Endothelial cell of umbilical vein (primary cell): ENCODE measurements at regions not wholly inside any gene's neighbourhood (a gene's known extent, or its start where the extent isn't known, plus 50 kb on each side); places are given as distances from the start of the nearest gene placed in this dataset.

ENCODE experiments used
- BruUV-seq: library from RNA; stranded (reverse); fragments of 400-500 nt; replicated peaks from 2 replicates; lab custom pipeline; 2021; lab: Mats Ljungman, UMichigan
- CTCF ChIA-PET: fragments of 300-600, 350-600 bp; sonication (Branson Sonifier 250); formaldehyde crosslinking; loops from one replicate; lab custom pipeline; 2021; ENCODE audit warnings: antibody characterized with exemption, inconsistent platforms; lab: Charles Lee
- POLR2A ChIA-PET: fragments of 300-600, 350-600 bp; sonication (Branson Sonifier 250); formaldehyde crosslinking; loops from one replicate; lab custom pipeline; 2021; ENCODE audit warnings: antibody characterized with exemption, inconsistent platforms; lab: Charles Lee
- DNase-seq: peaks from one replicate; pipeline ENCODE4 v3.0.0-alpha.2; 2011; ENCODE audit warnings: low read depth, low spot score
- FAIRE-seq: peaks from 2 replicates; lab custom pipeline; 2011; peaks lifted over from hg19 to GRCh38; lab: Jason Lieb, UNC
- H2AFZ ChIP-seq: 2 replicates; pipeline ENCODE4 v1.6.0; 2012; ENCODE audit warnings: low read depth, low read length, control low read depth, inconsistent platforms
- H3K27ac ChIP-seq: 2 replicates; pipeline ENCODE4 v1.5.1; 2011; ENCODE audit warnings: low read depth, mild to moderate bottlenecking, control low read depth, low read length, moderate library complexity; ENCODE audit not compliant: insufficient read depth
- H3K27me3 ChIP-seq, 2 experiments: 2 replicates each; pipeline versions ENCODE4 v1.6.0 to v1.6.1; 2011; ENCODE audit warnings: low read length in 2 of 2, mixed read lengths in 1 of 2; ENCODE audit not compliant: control insufficient read depth in 2 of 2, insufficient read depth in 2 of 2
- H3K36me3 ChIP-seq, 2 experiments: 2 replicates in 1 of 2; 3 replicates in 1 of 2; pipeline ENCODE4 v1.5.1; 2011; ENCODE audit warnings: low read length in 2 of 2, mild to moderate bottlenecking in 1 of 2, moderate library complexity in 1 of 2; ENCODE audit not compliant: control insufficient read depth in 2 of 2, insufficient read depth in 2 of 2; ENCODE audit errors: extremely low read depth in 1 of 2
- H3K4me1 ChIP-seq: 3 replicates; pipeline ENCODE4 v1.5.1; 2011; ENCODE audit warnings: mild to moderate bottlenecking, low read length; ENCODE audit not compliant: control insufficient read depth, insufficient read depth; ENCODE audit errors: extremely low read depth
- H3K4me2 ChIP-seq: 2 replicates; pipeline ENCODE4 v1.6.1; 2011; ENCODE audit warnings: low read length, control low read depth, mixed read lengths; ENCODE audit not compliant: insufficient read depth
- H3K4me3 ChIP-seq, 3 experiments: fragments of 200-600 bp in 1 of 3; sonication (generic), shearing (Covaris generic) in 1 of 3; replicated peaks in 1 of 3; 2 replicates each; pipeline ENCODE4 v1.5.1; 2011 to 2016; ENCODE audit warnings: control low read depth in 3 of 3, low read length in 3 of 3, mild to moderate bottlenecking in 2 of 3, inconsistent platforms in 1 of 3, low read depth in 1 of 3, moderate library complexity in 1 of 3; ENCODE audit not compliant: insufficient read depth in 1 of 3
- H3K79me2 ChIP-seq: 2 replicates; pipeline ENCODE4 v1.6.0; 2012; ENCODE audit warnings: low read length, inconsistent platforms; ENCODE audit not compliant: control insufficient read depth, insufficient read depth
- H3K9ac ChIP-seq: replicated peaks from 2 replicates; pipeline ENCODE3; 2011; ENCODE audit warnings: low read length, control low read depth; ENCODE audit not compliant: insufficient read depth; ENCODE audit errors: extremely low read depth
- H3K9me1 ChIP-seq: replicated peaks from 3 replicates; pipeline ENCODE4 v1.6.0; 2011; ENCODE audit warnings: mild to moderate bottlenecking, low read length; ENCODE audit not compliant: control insufficient read depth, insufficient read depth; ENCODE audit errors: extremely low read depth
- H3K9me3 ChIP-seq: replicated peaks from 2 replicates; pipeline ENCODE4 v1.5.1; 2012; ENCODE audit warnings: low read length, inconsistent platforms; ENCODE audit not compliant: control insufficient read depth, insufficient read depth
- H4K20me1 ChIP-seq: replicated peaks from 2 replicates; pipeline ENCODE3; 2011; ENCODE audit warnings: mild to moderate bottlenecking, low read length; ENCODE audit not compliant: control insufficient read depth, insufficient read depth; ENCODE audit errors: extremely low read depth
- CTCF ChIP-seq, 2 donors: IDR thresholded peaks; 1 replicate in 1 of 2; 2 replicates in 1 of 2; pipeline ENCODE4 v1.5.1; 2011; ENCODE audit warnings: low read length in 2 of 2, mild to moderate bottlenecking in 2 of 2, moderate library complexity in 2 of 2, control low read depth in 1 of 2, inconsistent platforms in 1 of 2, low read depth in 1 of 2; ENCODE audit not compliant: insufficient read depth in 1 of 2; ENCODE audit errors: extremely low read depth in 1 of 2
- EZH2 ChIP-seq: IDR thresholded peaks from 2 replicates; pipeline ENCODE4 v1.6.1; 2012; ENCODE audit warnings: borderline replicate concordance, low read depth, mild to moderate bottlenecking, moderate library complexity, low read length, inconsistent platforms; ENCODE audit not compliant: severe bottlenecking
- FOS ChIP-seq: IDR thresholded peaks from 2 replicates; pipeline ENCODE4 v1.6.1; 2011; ENCODE audit warnings: mild to moderate bottlenecking, low read length, moderate library complexity, borderline replicate concordance; ENCODE audit not compliant: insufficient read depth
- GATA2 ChIP-seq: IDR thresholded peaks from 2 replicates; pipeline ENCODE4 v1.7.0; 2011; ENCODE audit warnings: low read depth, mild to moderate bottlenecking, moderate library complexity, mixed read lengths, low read length; ENCODE audit not compliant: insufficient read length, insufficient read depth
- JUN ChIP-seq: IDR thresholded peaks from 2 replicates; pipeline ENCODE4 v1.6.1; 2011; ENCODE audit warnings: borderline replicate concordance, low read depth; ENCODE audit not compliant: insufficient read length, insufficient read depth
- MAX ChIP-seq: IDR thresholded peaks from 2 replicates; pipeline ENCODE4 v1.6.1; 2011; ENCODE audit not compliant: insufficient read depth, insufficient read length
- MYC ChIP-seq: IDR thresholded peaks from one replicate; pipeline ENCODE4 v1.6.1; 2011; ENCODE audit warnings: mild to moderate bottlenecking, low read depth, low read length
- POLR2A ChIP-seq: IDR thresholded peaks from 2 replicates; pipeline ENCODE4 v1.6.1; 2012; ENCODE audit warnings: low read depth, mild to moderate bottlenecking, control low read depth, low read length
- POLR2AphosphoS5 ChIP-seq: IDR thresholded peaks from 2 replicates; pipeline ENCODE4 v1.6.1; 2012; ENCODE audit warnings: low read depth, mild to moderate bottlenecking, control low read depth, low read length, moderate library complexity; ENCODE audit not compliant: insufficient read depth
- dilution Hi-C: fragments of 300-500 bp; cut with MboI; formaldehyde crosslinking; loops from one replicate; pipeline ENCODE4 v1.15.0; 2019; ENCODE audit warnings: low sequenced_read_pairs; ENCODE audit not compliant: extremely low pct_ligation_motif_present
- intact Hi-C: fragments of 100-400 bp; cut with micrococcal nuclease; formaldehyde crosslinking; loops from one replicate; pipeline ENCODE4 v1.10.0; 2022

GRCh38 chr22:47773635-47774034 is 1011.2 kb downstream of the TBC1D22A start:
- Histone ChIP-seq H3K9ac (no peak overlapping the region), H3K9me3 (peaks cover 4% of the 10 kb centered on the region), H3K4me3 (no peak overlapping the region), H3K9me1 (no peaks in the 10 kb centered on the region), H3K27ac (no peak overlapping the region), H3K27me3 (no peaks in the 10 kb centered on the region), H3K79me2 (no peaks in the 10 kb centered on the region), H2AFZ (no peak overlapping the region), H3K36me3 (no peaks in the 10 kb centered on the region), H3K4me1 (no peaks in the 10 kb centered on the region), H3K4me2 (no peak overlapping the region), H4K20me1 (no peaks in the 10 kb centered on the region)
- FAIRE-seq (no peak), DNase-seq (no peak)
- intact Hi-C loops (no loop called here), dilution Hi-C loops (no loop called here)
- no TSS peak for BruUV-seq
- no peak for TF ChIP-seq CTCF (IDR thresholded peaks at IDR 0.05; ENCODE audit: extremely low read depth in 1 of 2, insufficient read depth in 1 of 2, low read depth in 1 of 2, low read length in 2 of 2)
- TF ChIP-seq MYC = no peak
- no peak for TF ChIP-seq EZH2
- TF ChIP-seq FOS = no peak
- TF ChIP-seq MAX = no peak
- TF ChIP-seq POLR2A = no peak
- TF ChIP-seq JUN = no peak
- no peak for TF ChIP-seq GATA2
- TF ChIP-seq POLR2AphosphoS5 = no peak
- POLR2A ChIA-PET = no interaction called here
- CTCF ChIA-PET = no interaction called here
